ENCODE measurements at regions not wholly inside any gene's neighbourhood (a gene's known extent, or its start where the extent isn't known, plus 50 kb on each side); places are given as distances from the start of the nearest gene placed in this dataset.

GRCh38 chr20:60467078-60467477 lies 508.9 kb downstream of the CDH26 start:
- H3K36me3 ChIP-seq (ENCODE audit: insufficient read depth, low read length) = no peaks in the 10 kb centered on the region
- Mint-ChIP-seq H3K4me1 (ENCODE audit: low read depth) (no peaks in the 10 kb centered on the region), H3K27ac (no peak overlapping the region), H3K36me3 (ENCODE audit: low read depth) (no peaks in the 10 kb centered on the region), H3K9me3 (no peaks in the 10 kb centered on the region), H3K4me3 (no peak overlapping the region), H3K27me3 (peaks cover 5% of the 10 kb centered on the region)
- no peaks in the 10 kb centered on the region for H3K4me1 ChIP-seq (ENCODE audit: insufficient read depth, low read length)
- no peak overlapping the region for H3K4me3 ChIP-seq (ENCODE audit: low read length)
- intact Hi-C loops (cut with DNase I, micrococcal nuclease) = no loop called here
- DNase-seq (no peak), ATAC-seq (ENCODE audit: poor library complexity) (no peak)
- TF ChIP-seq CTCF (IDR thresholded peaks at IDR 0.05) = no peak
- POLR2A ChIA-PET = no interaction called here
- H3K9me3 ChIP-seq (ENCODE audit: control insufficient read depth in 1 of 2, insufficient read depth in 1 of 2, low read length in 2 of 2) = no peaks in the 10 kb centered on the region
- H3K27ac ChIP-seq (ENCODE audit: low read depth in 1 of 2, low read length in 2 of 2) = no peak overlapping the region
- peaks cover 0 to 5% of the 10 kb centered on the region in 2 experiments for H3K27me3 ChIP-seq (ENCODE audit: control insufficient read depth in 1 of 2, insufficient read depth in 2 of 2, low read length in 2 of 2)
- CTCF ChIA-PET = no interaction called here

- H3K9me3 Mint-ChIP-seq = no peaks in the 10 kb centered on the region
- no peak for ATAC-seq (ENCODE audit: poor library complexity)
- H3K9me3 ChIP-seq (ENCODE audit: control insufficient read depth in 1 of 2, insufficient read depth in 1 of 2, low read length in 2 of 2) = no peaks in the 10 kb centered on the region
Observed at GRCh38 chr20:60467771-60468170, 509.5 kb downstream of the CDH26 start.

GRCh38 chr20:60469829-60470228 lies 511.6 kb downstream of the CDH26 start:
- no peak overlapping the region for H3K4me3 Mint-ChIP-seq
- POLR2A ChIA-PET = no interaction called here

More at GRCh38 chr20:60467771-60468170, 509.5 kb downstream of the CDH26 start:
- Mint-ChIP-seq H3K27me3 (peaks cover 5% of the 10 kb centered on the region), H3K27ac (no peak overlapping the region), H3K4me1 (ENCODE audit: low read depth) (no peaks in the 10 kb centered on the region), H3K4me3 (no peak overlapping the region), H3K36me3 (ENCODE audit: low read depth) (no peaks in the 10 kb centered on the region)
- no peaks in the 10 kb centered on the region for H3K4me1 ChIP-seq (ENCODE audit: insufficient read depth, low read length)
- no peak overlapping the region for H3K27ac ChIP-seq (ENCODE audit: low read depth in 1 of 2, low read length in 2 of 2)
- peaks cover 0 to 5% of the 10 kb centered on the region in 2 experiments for H3K27me3 ChIP-seq (ENCODE audit: control insufficient read depth in 1 of 2, insufficient read depth in 2 of 2, low read length in 2 of 2)
- POLR2A ChIA-PET = no interaction called here
- intact Hi-C loops (cut with DNase I, micrococcal nuclease) = no loop called here
- CTCF ChIA-PET = no interaction called here
- H3K4me3 ChIP-seq (ENCODE audit: low read length) = no peak overlapping the region
- no peaks in the 10 kb centered on the region for H3K36me3 ChIP-seq (ENCODE audit: insufficient read depth, low read length)
- DNase-seq = no peak
- no peak for TF ChIP-seq CTCF (IDR thresholded peaks at IDR 0.05)

More at GRCh38 chr20:60469829-60470228, 511.6 kb downstream of the CDH26 start:
- ATAC-seq (ENCODE audit: poor library complexity) (no peak), DNase-seq (no peak)
- H3K9me3 ChIP-seq (ENCODE audit: control insufficient read depth in 1 of 2, insufficient read depth in 1 of 2, low read length in 2 of 2) = no peaks in the 10 kb centered on the region
- Mint-ChIP-seq H3K27me3 (peaks cover 8% of the 10 kb centered on the region), H3K36me3 (ENCODE audit: low read depth) (no peaks in the 10 kb centered on the region), H3K27ac (no peak overlapping the region), H3K4me1 (ENCODE audit: low read depth) (no peaks in the 10 kb centered on the region), H3K9me3 (no peaks in the 10 kb centered on the region)
- TF ChIP-seq CTCF (IDR thresholded peaks at IDR 0.05) = no peak
- no peaks in the 10 kb centered on the region for H3K36me3 ChIP-seq (ENCODE audit: insufficient read depth, low read length)
- H3K4me3 ChIP-seq (ENCODE audit: low read length) = no peak overlapping the region
- no peaks in the 10 kb centered on the region for H3K4me1 ChIP-seq (ENCODE audit: insufficient read depth, low read length)
- CTCF ChIA-PET = no interaction called here
- intact Hi-C loops (cut with DNase I, micrococcal nuclease) = no loop called here
- no peak overlapping the region for H3K27ac ChIP-seq (ENCODE audit: low read depth in 1 of 2, low read length in 2 of 2)
- peaks cover 0 to 5% of the 10 kb centered on the region in 2 experiments for H3K27me3 ChIP-seq (ENCODE audit: control insufficient read depth in 1 of 2, insufficient read depth in 2 of 2, low read length in 2 of 2)

Measured in CD4-positive, alpha-beta T cell (primary cell).